ENCODE measurements at regions not wholly inside any gene's neighbourhood (a gene's known extent, or its start where the extent isn't known, plus 50 kb on each side); places are given as distances from the start of the nearest gene placed in this dataset.

DNA sequence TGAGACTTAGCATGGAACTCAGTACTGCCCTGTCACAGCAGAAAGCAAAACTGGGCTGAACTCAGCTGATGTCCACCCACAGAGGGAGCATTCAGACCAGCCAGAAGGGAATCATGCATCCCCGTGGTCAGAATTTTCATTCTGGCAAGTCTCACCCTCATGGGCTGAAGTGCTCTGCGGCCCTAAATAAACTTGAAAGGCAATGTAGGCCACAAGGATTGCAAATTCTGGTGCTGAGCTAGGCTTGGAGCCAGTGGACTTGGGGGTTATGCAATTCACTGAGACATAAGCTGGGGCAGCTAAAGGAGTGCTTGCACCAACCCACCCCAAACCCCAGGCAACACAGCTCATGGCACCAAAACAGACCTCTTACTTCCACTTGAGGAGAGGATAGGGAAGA is 494.1 kb downstream of the GABRG1 start:
- Histone ChIP-seq H3K27me3 (ENCODE audit: control insufficient read depth, insufficient read depth, low read length) (no peaks in the 10 kb centered on the region), H3K27ac (ENCODE audit: insufficient read depth, low read length) (no peak overlapping the region), H3K9me3 (ENCODE audit: control insufficient read depth, insufficient read depth, low read depth, low read length) (no peaks in the 10 kb centered on the region), H3K79me2 (ENCODE audit: control insufficient read depth, insufficient read depth, low read length) (no peaks in the 10 kb centered on the region), H2AFZ (ENCODE audit: low read length) (no peak overlapping the region), H3K4me1 (ENCODE audit: control insufficient read depth, extremely low read depth, insufficient read depth, low read length) (no peaks in the 10 kb centered on the region), H3K36me3 (ENCODE audit: control insufficient read depth, insufficient read depth, low read length) (no peaks in the 10 kb centered on the region), H3K4me2 (ENCODE audit: extremely low read depth, insufficient read depth, low read length) (no peak overlapping the region), H3K4me3 (replicated peaks in 1 of 4; ENCODE audit: control extremely low read depth in 1 of 4, insufficient read depth in 1 of 4, low read depth in 3 of 4, low read length in 4 of 4) (no peak overlapping the region), H3K9ac (ENCODE audit: insufficient read depth, low read length) (no peak overlapping the region), H4K20me1 (ENCODE audit: control insufficient read depth, extremely low read depth, insufficient read depth, low read length) (no peaks in the 10 kb centered on the region)
- no peak for TF ChIP-seq EZH2 (IDR thresholded peaks at IDR 0.05; ENCODE audit: low read length, missing control alignments)
- TF ChIP-seq, protein P1, sequence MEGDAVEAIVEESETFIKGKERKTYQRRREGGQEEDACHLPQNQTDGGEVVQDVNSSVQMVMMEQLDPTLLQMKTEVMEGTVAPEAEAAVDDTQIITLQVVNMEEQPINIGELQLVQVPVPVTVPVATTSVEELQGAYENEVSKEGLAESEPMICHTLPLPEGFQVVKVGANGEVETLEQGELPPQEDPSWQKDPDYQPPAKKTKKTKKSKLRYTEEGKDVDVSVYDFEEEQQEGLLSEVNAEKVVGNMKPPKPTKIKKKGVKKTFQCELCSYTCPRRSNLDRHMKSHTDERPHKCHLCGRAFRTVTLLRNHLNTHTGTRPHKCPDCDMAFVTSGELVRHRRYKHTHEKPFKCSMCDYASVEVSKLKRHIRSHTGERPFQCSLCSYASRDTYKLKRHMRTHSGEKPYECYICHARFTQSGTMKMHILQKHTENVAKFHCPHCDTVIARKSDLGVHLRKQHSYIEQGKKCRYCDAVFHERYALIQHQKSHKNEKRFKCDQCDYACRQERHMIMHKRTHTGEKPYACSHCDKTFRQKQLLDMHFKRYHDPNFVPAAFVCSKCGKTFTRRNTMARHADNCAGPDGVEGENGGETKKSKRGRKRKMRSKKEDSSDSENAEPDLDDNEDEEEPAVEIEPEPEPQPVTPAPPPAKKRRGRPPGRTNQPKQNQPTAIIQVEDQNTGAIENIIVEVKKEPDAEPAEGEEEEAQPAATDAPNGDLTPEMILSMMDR (conservative IDR thresholded peaks at IDR 0.05 in 1 of 2, IDR thresholded peaks at IDR 0.05 in 1 of 2; ENCODE audit: low read depth in 1 of 2, low read length in 2 of 2): no peak
- peak; percentile 0 to 9 for DNase-seq (ENCODE audit: low read depth in 2 of 2)

DNA sequence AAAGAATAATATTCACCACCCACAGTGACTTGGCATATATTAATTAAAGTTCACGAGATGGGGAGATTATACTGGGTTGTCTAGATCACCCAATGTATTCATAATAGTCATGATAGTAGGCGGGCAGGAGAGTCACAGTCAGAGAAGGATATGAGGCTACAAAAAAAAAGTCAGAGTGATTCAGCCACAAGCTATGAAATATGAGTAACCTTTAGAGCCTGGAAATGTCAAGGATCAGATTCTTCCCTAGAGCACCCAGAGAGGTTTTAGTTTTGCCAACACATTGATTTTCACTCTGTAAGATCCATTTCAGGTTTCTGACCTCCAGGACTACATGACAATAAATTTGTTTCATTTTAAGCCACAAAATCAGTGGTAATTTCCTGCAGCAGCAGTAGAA is 501.9 kb downstream of the GABRG1 start:
- no peak for TF ChIP-seq EZH2 (IDR thresholded peaks at IDR 0.05; ENCODE audit: low read length, missing control alignments)
- TF ChIP-seq, protein P1 (conservative IDR thresholded peaks at IDR 0.05 in 1 of 2, IDR thresholded peaks at IDR 0.05 in 1 of 2; ENCODE audit: low read depth in 1 of 2, low read length in 2 of 2): no peak
- no peaks in the 10 kb centered on the region for H3K79me2 ChIP-seq (ENCODE audit: control insufficient read depth, insufficient read depth, low read length)
- H3K4me3 ChIP-seq (replicated peaks in 1 of 4; ENCODE audit: control extremely low read depth in 1 of 4, insufficient read depth in 1 of 4, low read depth in 3 of 4, low read length in 4 of 4): no peak overlapping the region
- H3K4me2 ChIP-seq (ENCODE audit: extremely low read depth, insufficient read depth, low read length): no peak overlapping the region
- no peak overlapping the region for H2AFZ ChIP-seq (ENCODE audit: low read length)
- DNase-seq (ENCODE audit: low read depth in 2 of 2): peak; percentile 38 to 59
- H3K27ac ChIP-seq (ENCODE audit: insufficient read depth, low read length): no peak overlapping the region
- H3K9me3 ChIP-seq (ENCODE audit: control insufficient read depth, insufficient read depth, low read depth, low read length): no peaks in the 10 kb centered on the region
- no peaks in the 10 kb centered on the region for H3K4me1 ChIP-seq (ENCODE audit: control insufficient read depth, extremely low read depth, insufficient read depth, low read length)
- H3K36me3 ChIP-seq (ENCODE audit: control insufficient read depth, insufficient read depth, low read length): no peaks in the 10 kb centered on the region
- H3K27me3 ChIP-seq (ENCODE audit: control insufficient read depth, insufficient read depth, low read length): no peaks in the 10 kb centered on the region
- no peak overlapping the region for H3K9ac ChIP-seq (ENCODE audit: insufficient read depth, low read length)
- no peaks in the 10 kb centered on the region for H4K20me1 ChIP-seq (ENCODE audit: control insufficient read depth, extremely low read depth, insufficient read depth, low read length)

DNA sequence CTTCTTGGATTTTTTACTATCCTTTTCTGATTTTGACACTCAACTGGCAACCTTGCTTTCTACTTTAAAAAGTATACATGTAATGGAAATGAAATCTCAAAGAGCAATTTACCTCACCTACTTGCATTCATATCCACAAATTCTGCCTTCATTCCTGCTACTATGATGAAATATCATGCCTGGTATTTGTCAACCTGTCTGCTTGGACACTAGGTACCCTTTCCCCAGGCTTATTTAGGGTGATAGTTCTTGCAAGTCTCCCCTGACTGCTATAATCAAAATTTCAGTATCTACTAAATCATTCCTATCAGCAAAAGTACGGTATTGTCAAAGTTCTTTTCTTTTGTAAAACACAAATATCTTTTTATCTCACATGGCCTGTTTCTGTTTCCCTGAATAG is 503.0 kb downstream of the GABRG1 start:
- no peaks in the 10 kb centered on the region for H3K79me2 ChIP-seq (ENCODE audit: control insufficient read depth, insufficient read depth, low read length)
- H4K20me1 ChIP-seq (ENCODE audit: control insufficient read depth, extremely low read depth, insufficient read depth, low read length): no peaks in the 10 kb centered on the region
- no peak overlapping the region for H3K27ac ChIP-seq (ENCODE audit: insufficient read depth, low read length)
- H3K36me3 ChIP-seq (ENCODE audit: control insufficient read depth, insufficient read depth, low read length): no peaks in the 10 kb centered on the region
- H3K4me2 ChIP-seq (ENCODE audit: extremely low read depth, insufficient read depth, low read length): no peak overlapping the region
- no peaks in the 10 kb centered on the region for H3K4me1 ChIP-seq (ENCODE audit: control insufficient read depth, extremely low read depth, insufficient read depth, low read length)
- no peak overlapping the region for H2AFZ ChIP-seq (ENCODE audit: low read length)
- no peaks in the 10 kb centered on the region for H3K9me3 ChIP-seq (ENCODE audit: control insufficient read depth, insufficient read depth, low read depth, low read length)
- TF ChIP-seq, protein P1 (conservative IDR thresholded peaks at IDR 0.05 in 1 of 2, IDR thresholded peaks at IDR 0.05 in 1 of 2; ENCODE audit: low read depth in 1 of 2, low read length in 2 of 2): no peak
- no peak for TF ChIP-seq EZH2 (IDR thresholded peaks at IDR 0.05; ENCODE audit: low read length, missing control alignments)
- no peak overlapping the region for H3K4me3 ChIP-seq (replicated peaks in 1 of 4; ENCODE audit: control extremely low read depth in 1 of 4, insufficient read depth in 1 of 4, low read depth in 3 of 4, low read length in 4 of 4)
- no peak overlapping the region for H3K9ac ChIP-seq (ENCODE audit: insufficient read depth, low read length)
- H3K27me3 ChIP-seq (ENCODE audit: control insufficient read depth, insufficient read depth, low read length): no peaks in the 10 kb centered on the region
- DNase-seq (ENCODE audit: low read depth in 2 of 2): no peak

Measured in fibroblast of lung (primary cell).